Muscle of leg (tissue), 3 donors: ENCODE measurements at regions not wholly inside any gene's neighbourhood (a gene's known extent, or its start where the extent isn't known, plus 50 kb on each side); places are given as distances from the start of the nearest gene placed in this dataset.
A peak's percentile ranks its signal among the peaks of the same experiment; 100 is the strongest.

Experiments used
- DNase-seq: peaks from one replicate; pipeline ENCODE4 v3.0.0; 2013
- H3K27ac ChIP-seq: one replicate; pipeline ENCODE4 v1.5.1; 2013; ENCODE audit warnings: mild to moderate bottlenecking, low read length, control low read depth
- H3K27me3 ChIP-seq: one replicate; pipeline ENCODE4 v1.6.1; 2013; ENCODE audit warnings: low read length; ENCODE audit not compliant: control insufficient read depth, insufficient read depth
- H3K36me3 ChIP-seq: one replicate; pipeline ENCODE4 v1.6.1; 2013; ENCODE audit warnings: low read length; ENCODE audit not compliant: control insufficient read depth, insufficient read depth
- H3K4me1 ChIP-seq: one replicate; pipeline ENCODE4 v1.6.1; 2013; ENCODE audit warnings: low read length; ENCODE audit not compliant: control insufficient read depth, insufficient read depth
- H3K4me3 ChIP-seq: one replicate; pipeline ENCODE4 v1.5.1; 2013; ENCODE audit warnings: low read length, control low read depth
- H3K9me3 ChIP-seq: replicated peaks from 2 replicates; pipeline ENCODE4 v1.6.1; 2013; ENCODE audit warnings: low read depth, low read length; ENCODE audit not compliant: control insufficient read depth
- WGBS: methylation state at CpG from one replicate; pipeline ENCODE4 v1.1.5; 2013; ENCODE audit warnings: missing lambda C conversion rate; ENCODE audit not compliant: insufficient coverage; 5-methylcytosine and 5-hydroxymethylcytosine counted together

GRCh38 chr1:219732814-219733491, 120.0 kb upstream of the ZC3H11B start:
- Histone ChIP-seq H3K9me3 (no peaks in the 10 kb centered on the region), H3K27ac (no peak overlapping the region), H3K4me3 (no peak overlapping the region), H3K36me3 (no peaks in the 10 kb centered on the region), H3K4me1 (no peaks in the 10 kb centered on the region), H3K27me3 (no peaks in the 10 kb centered on the region)
- 88% methylated on average over 2 of the region's 2 CpGs for WGBS
- no peak for DNase-seq

- WGBS, result 67% methylated on average over 1 of the region's 2 CpGs
- Histone ChIP-seq H3K4me1 (no peaks in the 10 kb centered on the region), H3K9me3 (peaks cover 2% of the 10 kb centered on the region), H3K27ac (no peak overlapping the region), H3K27me3 (no peaks in the 10 kb centered on the region), H3K36me3 (no peaks in the 10 kb centered on the region), H3K4me3 (no peak overlapping the region)
- no peak for DNase-seq
These were observed 118.9 kb upstream of the ZC3H11B start for GRCh38 chr1:219731771-219732170.

- no peaks in the 10 kb centered on the region for H3K27me3 ChIP-seq
- peaks cover 10% of the 10 kb centered on the region for H3K9me3 ChIP-seq
- H3K36me3 ChIP-seq, result no peaks in the 10 kb centered on the region
- no CpG with 5 or more reads among the region's 1 CpG for WGBS
- no peak overlapping the region for H3K4me3 ChIP-seq
- no peak overlapping the region for H3K27ac ChIP-seq
- no peak for DNase-seq
- H3K4me1 ChIP-seq, result no peaks in the 10 kb centered on the region
These were observed 113.8 kb upstream of the ZC3H11B start for GRCh38 chr1:219726480-219727272.

GRCh38 chr1:219724440-219724839, 111.5 kb upstream of the ZC3H11B start:
- H3K4me1 ChIP-seq, result no peaks in the 10 kb centered on the region
- H3K9me3 ChIP-seq, result peaks cover 10% of the 10 kb centered on the region
- H3K36me3 ChIP-seq, result no peaks in the 10 kb centered on the region
- no peak for DNase-seq
- no peak overlapping the region for H3K4me3 ChIP-seq
- H3K27ac ChIP-seq, result no peak overlapping the region
- 76% methylated on average over 5 of the region's 5 CpGs for WGBS
- no peaks in the 10 kb centered on the region for H3K27me3 ChIP-seq

- H3K4me3 ChIP-seq, result no peak overlapping the region
- H3K36me3 ChIP-seq, result no peaks in the 10 kb centered on the region
- no peak for DNase-seq
- H3K9me3 ChIP-seq, result no peaks in the 10 kb centered on the region
- WGBS, result no CpG with 5 or more reads among the region's 5 CpGs
- no peaks in the 10 kb centered on the region for H3K27me3 ChIP-seq
- no peaks in the 10 kb centered on the region for H3K4me1 ChIP-seq
- H3K27ac ChIP-seq, result no peak overlapping the region
These were observed 104.6 kb upstream of the ZC3H11B start for GRCh38 chr1:219717536-219717935.

- DNase-seq, result no peak
- Histone ChIP-seq H3K27me3 (no peaks in the 10 kb centered on the region), H3K36me3 (no peaks in the 10 kb centered on the region), H3K27ac (no peak overlapping the region), H3K4me3 (no peak overlapping the region), H3K9me3 (no peaks in the 10 kb centered on the region), H3K4me1 (no peaks in the 10 kb centered on the region)
- 100% methylated on average over 1 of the region's 3 CpGs for WGBS
These were observed 103.8 kb upstream of the ZC3H11B start for GRCh38 chr1:219716611-219717114.

GRCh38 chr1:219713981-219714381, 101.1 kb upstream of the ZC3H11B start:
- no CpG with 5 or more reads among the region's 4 CpGs for WGBS
- H3K4me1 ChIP-seq, result no peaks in the 10 kb centered on the region
- DNase-seq, result peak; percentile 26
- no peaks in the 10 kb centered on the region for H3K36me3 ChIP-seq
- H3K9me3 ChIP-seq, result no peaks in the 10 kb centered on the region
- no peak overlapping the region for H3K4me3 ChIP-seq
- no peaks in the 10 kb centered on the region for H3K27me3 ChIP-seq
- H3K27ac ChIP-seq, result no peak overlapping the region

- no peaks in the 10 kb centered on the region for H3K9me3 ChIP-seq
- H3K36me3 ChIP-seq, result no peaks in the 10 kb centered on the region
- DNase-seq, result no peak
- WGBS, result 50% methylated on average over 1 of the region's 4 CpGs
- H3K27ac ChIP-seq, result no peak overlapping the region
- H3K27me3 ChIP-seq, result no peaks in the 10 kb centered on the region
- H3K4me3 ChIP-seq, result no peak overlapping the region
- no peaks in the 10 kb centered on the region for H3K4me1 ChIP-seq
These were observed 99.6 kb upstream of the ZC3H11B start for GRCh38 chr1:219712506-219712905.

GRCh38 chr1:219710529-219711194, 97.8 kb upstream of the ZC3H11B start:
- DNase-seq, result no peak
- Histone ChIP-seq H3K9me3 (no peaks in the 10 kb centered on the region), H3K4me1 (no peaks in the 10 kb centered on the region), H3K36me3 (no peaks in the 10 kb centered on the region), H3K4me3 (no peak overlapping the region), H3K27me3 (no peaks in the 10 kb centered on the region), H3K27ac (no peak overlapping the region)
- WGBS, result 93% methylated on average over 2 of the region's 6 CpGs

GRCh38 chr1:219708919-219709543, 96.1 kb upstream of the ZC3H11B start:
- Histone ChIP-seq H3K4me3 (no peak overlapping the region), H3K9me3 (no peaks in the 10 kb centered on the region), H3K27ac (no peak overlapping the region), H3K36me3 (no peaks in the 10 kb centered on the region), H3K27me3 (no peaks in the 10 kb centered on the region), H3K4me1 (no peaks in the 10 kb centered on the region)
- peak; percentile 48 for DNase-seq
- 70% methylated on average over 1 of the region's 6 CpGs for WGBS
